ENCODE measurements at regions not wholly inside any gene's neighbourhood (a gene's known extent, or its start where the extent isn't known, plus 50 kb on each side); places are given as distances from the start of the nearest gene placed in this dataset.

DNA sequence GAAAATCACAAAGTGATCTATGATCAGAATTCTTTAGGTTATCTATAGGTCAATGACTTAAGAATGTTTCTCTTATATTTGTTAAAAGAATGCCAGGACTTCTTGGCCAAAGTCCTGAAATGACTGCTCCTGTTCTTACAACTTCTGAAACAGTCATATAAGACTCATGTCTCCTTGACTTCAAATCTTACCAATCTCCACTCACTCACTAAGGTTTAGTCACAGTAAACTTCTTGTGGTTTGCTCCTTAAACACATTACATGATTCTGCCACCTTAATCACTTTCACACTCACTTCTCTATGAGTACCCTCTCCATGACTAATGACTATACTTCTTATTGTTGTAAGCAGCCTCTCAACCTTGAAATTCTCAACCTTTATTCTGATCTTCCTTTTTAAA, 648.7 kb upstream of the CCDC179 start:
- H3K36me3 Mint-ChIP-seq, result peaks cover 2% of the 10 kb centered on the region
- no peaks in the 10 kb centered on the region for H3K27me3 Mint-ChIP-seq
- H3K27ac Mint-ChIP-seq, result no peak overlapping the region
- no peak overlapping the region for H3K4me3 Mint-ChIP-seq
- no peaks in the 10 kb centered on the region for H3K4me1 Mint-ChIP-seq
- H3K9me3 Mint-ChIP-seq, result no peaks in the 10 kb centered on the region

- peaks cover 2% of the 10 kb centered on the region for H3K36me3 Mint-ChIP-seq
- no peaks in the 10 kb centered on the region for H3K9me3 Mint-ChIP-seq
- H3K27me3 Mint-ChIP-seq, result no peaks in the 10 kb centered on the region
- H3K4me1 Mint-ChIP-seq, result no peaks in the 10 kb centered on the region
- no peak overlapping the region for H3K4me3 Mint-ChIP-seq
- no peak overlapping the region for H3K27ac Mint-ChIP-seq
These were observed 649.5 kb upstream of the CCDC179 start for GRCh38 chr11:23509821-23510220.

GRCh38 chr11:23519194-23519593, 658.9 kb upstream of the CCDC179 start:
- no peaks in the 10 kb centered on the region for H3K36me3 Mint-ChIP-seq
- H3K27ac Mint-ChIP-seq, result no peak overlapping the region
- no peaks in the 10 kb centered on the region for H3K9me3 Mint-ChIP-seq
- no peaks in the 10 kb centered on the region for H3K4me1 Mint-ChIP-seq
- no peak overlapping the region for H3K4me3 Mint-ChIP-seq
- no peaks in the 10 kb centered on the region for H3K27me3 Mint-ChIP-seq

- Mint-ChIP-seq H3K4me1 (no peaks in the 10 kb centered on the region), H3K27me3 (no peaks in the 10 kb centered on the region), H3K9me3 (no peaks in the 10 kb centered on the region), H3K4me3 (no peak overlapping the region), H3K36me3 (no peaks in the 10 kb centered on the region), H3K27ac (no peak overlapping the region)
These were observed 660.1 kb upstream of the CCDC179 start for GRCh38 chr11:23520226-23520960.

- H3K4me1 Mint-ChIP-seq, result no peaks in the 10 kb centered on the region
- no peaks in the 10 kb centered on the region for H3K27me3 Mint-ChIP-seq
- peaks cover 0 to 2% (median 0%) of the 10 kb centered on the region in 3 donors for H3K9me3 Mint-ChIP-seq
- no peak overlapping the region for H3K27ac Mint-ChIP-seq
- no peaks in the 10 kb centered on the region for H3K36me3 Mint-ChIP-seq
- H3K4me3 Mint-ChIP-seq, result no peak overlapping the region
These were observed 676.6 kb upstream of the CCDC179 start for GRCh38 chr11:23536907-23537306.

DNA sequence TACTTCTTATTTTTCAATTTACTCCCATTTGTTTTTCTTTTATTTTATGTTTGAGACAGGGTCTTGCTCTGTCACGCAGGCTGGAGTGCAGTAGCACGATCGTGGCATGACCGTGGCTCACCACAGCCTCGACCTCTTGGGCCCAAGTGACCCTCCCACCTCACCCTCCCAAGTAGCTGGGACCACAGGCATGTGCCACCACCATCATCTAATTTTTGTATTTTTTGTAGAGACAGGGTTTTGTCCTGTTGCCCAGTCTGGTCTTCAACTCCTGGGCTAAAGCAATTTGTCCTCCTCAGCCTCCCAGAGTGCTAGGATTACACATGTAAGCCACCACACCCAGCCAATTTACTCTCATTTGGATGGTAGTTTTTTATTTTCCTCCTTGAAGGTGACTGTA, 679.3 kb upstream of the CCDC179 start:
- no peaks in the 10 kb centered on the region for H3K36me3 Mint-ChIP-seq
- H3K27ac Mint-ChIP-seq, result no peak overlapping the region
- no peak overlapping the region for H3K4me3 Mint-ChIP-seq

DNA sequence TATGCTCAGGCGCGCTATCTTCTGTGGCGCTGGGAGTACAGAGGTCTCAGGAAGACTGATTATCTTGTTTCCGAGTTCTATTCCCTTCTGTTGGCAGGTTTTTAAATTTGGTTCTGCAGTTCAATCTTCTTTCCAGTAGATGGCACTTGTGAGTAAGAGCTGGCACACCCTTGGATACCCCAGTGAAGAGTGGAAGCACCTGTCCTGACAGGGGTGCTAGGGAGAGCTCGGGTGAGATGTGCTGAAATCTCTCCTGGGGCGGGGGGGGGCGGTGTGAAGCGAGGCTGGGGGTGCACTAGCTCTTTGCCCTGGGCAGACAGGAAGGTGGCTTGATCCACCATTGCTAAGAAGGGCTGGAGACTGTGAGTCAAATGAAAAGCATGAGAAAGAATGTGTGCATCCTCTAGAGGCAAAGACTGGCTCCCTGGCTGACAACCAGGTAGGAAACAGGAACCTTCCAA, 679.9 kb upstream of the CCDC179 start:
- Mint-ChIP-seq H3K36me3 (no peaks in the 10 kb centered on the region), H3K4me3 (no peak overlapping the region), H3K27me3 (no peaks in the 10 kb centered on the region), H3K4me1 (no peaks in the 10 kb centered on the region), H3K9me3 (peaks cover 0 to 2% (median 0%) of the 10 kb centered on the region in 3 donors), H3K27ac (no peak overlapping the region)

More for the DNA sequence above, 679.3 kb upstream of the CCDC179 start:
- Mint-ChIP-seq H3K4me1 (no peaks in the 10 kb centered on the region), H3K9me3 (peaks cover 0 to 2% (median 0%) of the 10 kb centered on the region in 3 donors), H3K27me3 (no peaks in the 10 kb centered on the region)

DNA sequence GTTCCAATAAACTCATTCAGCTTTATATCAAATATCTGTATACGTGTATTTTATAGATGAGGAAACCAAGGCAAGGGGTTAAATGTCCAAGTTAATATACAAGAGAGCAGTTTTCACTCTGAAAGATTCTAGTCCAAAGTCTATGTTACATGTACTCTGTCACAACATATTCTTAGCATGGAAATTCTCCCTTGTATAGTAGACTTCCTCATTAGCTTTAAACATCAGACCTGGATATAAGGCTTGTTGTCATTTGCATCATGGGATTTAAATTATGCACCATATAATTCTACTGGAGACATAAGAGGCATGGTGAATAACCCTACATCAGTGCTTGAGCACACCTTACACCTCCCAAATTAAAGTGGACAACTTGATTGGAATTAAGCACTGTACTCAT, 681.9 kb upstream of the CCDC179 start:
- Mint-ChIP-seq H3K36me3 (no peaks in the 10 kb centered on the region), H3K27me3 (no peaks in the 10 kb centered on the region), H3K4me1 (no peaks in the 10 kb centered on the region), H3K9me3 (no peaks in the 10 kb centered on the region), H3K4me3 (no peak overlapping the region), H3K27ac (no peak overlapping the region)

- H3K36me3 Mint-ChIP-seq, result no peaks in the 10 kb centered on the region
- H3K4me1 Mint-ChIP-seq, result no peaks in the 10 kb centered on the region
- no peak overlapping the region for H3K27ac Mint-ChIP-seq
- H3K4me3 Mint-ChIP-seq, result no peak overlapping the region
- no peaks in the 10 kb centered on the region for H3K9me3 Mint-ChIP-seq
- no peaks in the 10 kb centered on the region for H3K27me3 Mint-ChIP-seq
These were observed 682.5 kb upstream of the CCDC179 start for GRCh38 chr11:23542816-23543215.

GRCh38 chr11:23543651-23544222, 683.5 kb upstream of the CCDC179 start:
- no peaks in the 10 kb centered on the region for H3K4me1 Mint-ChIP-seq
- H3K9me3 Mint-ChIP-seq, result no peaks in the 10 kb centered on the region
- no peaks in the 10 kb centered on the region for H3K27me3 Mint-ChIP-seq
- H3K27ac Mint-ChIP-seq, result no peak overlapping the region
- no peak overlapping the region for H3K4me3 Mint-ChIP-seq
- no peaks in the 10 kb centered on the region for H3K36me3 Mint-ChIP-seq

- Mint-ChIP-seq H3K9me3 (no peaks in the 10 kb centered on the region), H3K36me3 (no peaks in the 10 kb centered on the region), H3K27ac (no peak overlapping the region), H3K4me1 (no peaks in the 10 kb centered on the region), H3K27me3 (no peaks in the 10 kb centered on the region), H3K4me3 (no peak overlapping the region)
These were observed 691.4 kb upstream of the CCDC179 start for GRCh38 chr11:23551706-23552105.

DNA sequence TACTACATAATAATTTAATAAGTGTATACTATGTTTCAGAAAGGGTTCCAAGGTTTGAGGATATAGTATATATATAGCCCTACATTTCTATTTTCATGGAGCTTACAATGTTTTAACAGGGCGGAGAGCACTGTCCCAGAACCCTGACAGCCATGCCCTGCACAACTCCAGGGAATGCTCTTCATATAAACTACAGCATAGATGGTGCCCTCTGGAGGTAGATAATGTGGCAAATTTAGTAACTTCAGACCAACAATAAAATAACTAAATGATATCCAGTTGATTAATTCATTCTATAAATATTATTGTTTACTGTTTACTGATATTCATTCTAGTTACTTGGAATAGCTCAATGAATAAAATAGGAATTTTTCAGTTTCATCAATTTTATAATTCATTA, 693.7 kb upstream of the CCDC179 start:
- Mint-ChIP-seq H3K27ac (no peak overlapping the region), H3K4me3 (no peak overlapping the region), H3K4me1 (no peaks in the 10 kb centered on the region), H3K36me3 (no peaks in the 10 kb centered on the region), H3K27me3 (no peaks in the 10 kb centered on the region), H3K9me3 (peaks cover 0 to 3% (median 0%) of the 10 kb centered on the region in 3 donors)

- Mint-ChIP-seq H3K27me3 (no peaks in the 10 kb centered on the region), H3K27ac (no peak overlapping the region), H3K4me1 (no peaks in the 10 kb centered on the region), H3K4me3 (no peak overlapping the region), H3K36me3 (no peaks in the 10 kb centered on the region), H3K9me3 (peaks cover 0 to 3% (median 0%) of the 10 kb centered on the region in 3 donors)
These were observed 694.8 kb upstream of the CCDC179 start for GRCh38 chr11:23555085-23555484.

DNA sequence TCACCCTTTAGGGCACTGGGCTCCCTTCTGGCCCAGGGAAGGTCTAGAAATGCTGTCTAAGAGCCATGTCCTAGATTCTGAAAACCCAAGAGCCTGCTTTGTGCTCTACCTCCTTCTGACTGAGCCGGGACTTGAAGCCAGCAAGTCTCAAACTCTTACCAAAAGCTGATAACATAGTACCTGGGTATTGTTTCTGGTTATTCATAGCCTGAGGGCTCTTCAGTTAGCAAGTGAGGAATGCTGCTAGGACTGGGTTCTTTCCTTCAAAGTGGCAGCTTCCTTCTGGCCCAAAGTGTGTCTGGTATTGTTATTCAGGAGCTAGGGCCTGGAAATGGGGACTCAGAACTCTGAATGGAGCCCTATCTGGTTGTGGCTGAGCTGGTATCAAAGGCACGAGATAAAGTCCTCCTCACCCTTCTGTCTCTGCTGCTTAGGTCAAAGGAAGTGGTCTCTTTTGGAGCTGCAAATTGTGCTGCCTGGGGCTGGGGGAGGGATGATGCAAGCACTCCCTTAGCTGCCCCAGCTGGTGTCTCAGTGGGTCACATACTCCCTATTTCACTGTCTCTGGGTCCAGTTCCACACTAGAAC, 696.0 kb upstream of the CCDC179 start:
- Mint-ChIP-seq H3K36me3 (no peaks in the 10 kb centered on the region), H3K4me1 (no peaks in the 10 kb centered on the region), H3K27me3 (no peaks in the 10 kb centered on the region), H3K4me3 (no peak overlapping the region), H3K27ac (no peak overlapping the region), H3K9me3 (peaks cover 0 to 3% (median 1%) of the 10 kb centered on the region in 3 donors)

GRCh38 chr11:23563591-23563990, 703.3 kb upstream of the CCDC179 start:
- Mint-ChIP-seq H3K4me3 (no peak overlapping the region), H3K27ac (no peak overlapping the region), H3K4me1 (no peaks in the 10 kb centered on the region), H3K36me3 (no peaks in the 10 kb centered on the region), H3K9me3 (peaks cover 0 to 3% (median 0%) of the 10 kb centered on the region in 3 donors), H3K27me3 (no peaks in the 10 kb centered on the region)

- no peaks in the 10 kb centered on the region for H3K36me3 Mint-ChIP-seq
- peaks cover 0 to 3% (median 0%) of the 10 kb centered on the region in 3 donors for H3K9me3 Mint-ChIP-seq
- no peaks in the 10 kb centered on the region for H3K27me3 Mint-ChIP-seq
- peaks cover 0 to under 1% (median 0%) of the 10 kb centered on the region in 3 donors for H3K4me1 Mint-ChIP-seq
- no peak overlapping the region for H3K4me3 Mint-ChIP-seq
- H3K27ac Mint-ChIP-seq, result no peak overlapping the region
These were observed 704.1 kb upstream of the CCDC179 start for GRCh38 chr11:23564370-23564769.
